GM19239 (cell line): ENCODE measurements at regions not wholly inside any gene's neighbourhood (a gene's known extent, or its start where the extent isn't known, plus 50 kb on each side); places are given as distances from the start of the nearest gene placed in this dataset.

Experiments used
- DNase-seq: peaks from one replicate; pipeline ENCODE4 v3.0.0; 2011; ENCODE audit warnings: low spot score; ENCODE audit not compliant: insufficient read length
- FAIRE-seq: peaks from 2 replicates; lab custom pipeline; 2011; peaks lifted over from hg19 to GRCh38; lab: Jason Lieb, UNC

- no peak for DNase-seq
- FAIRE-seq, result no peak
Measured at GRCh38 chr1:57796616-57797015, 372.8 kb upstream of the DAB1 start.

- FAIRE-seq (no peak), DNase-seq (no peak)
Measured at GRCh38 chr1:57795886-57796285, 372.0 kb upstream of the DAB1 start.

GRCh38 chr1:57794078-57794477, 370.2 kb upstream of the DAB1 start:
- DNase-seq (no peak), FAIRE-seq (no peak)

- FAIRE-seq, result no peak
- no peak for DNase-seq
Measured at GRCh38 chr1:57791497-57791896, 367.6 kb upstream of the DAB1 start.

GRCh38 chr1:57789936-57790335, 366.1 kb upstream of the DAB1 start:
- FAIRE-seq (no peak), DNase-seq (no peak)

- FAIRE-seq (no peak), DNase-seq (no peak)
Measured at GRCh38 chr1:57788313-57788712, 364.5 kb upstream of the DAB1 start.

GRCh38 chr1:57784356-57784755, 360.5 kb upstream of the DAB1 start:
- FAIRE-seq (no peak), DNase-seq (no peak)

- no peak for DNase-seq
- FAIRE-seq, result no peak
Measured at GRCh38 chr1:57782357-57782756, 358.5 kb upstream of the DAB1 start.

GRCh38 chr1:57772580-57773195, 348.8 kb upstream of the DAB1 start:
- FAIRE-seq, result no peak
- DNase-seq, result no peak

GRCh38 chr1:57770772-57771171, 346.9 kb upstream of the DAB1 start:
- no peak for FAIRE-seq

GRCh38 chr1:57770236-57770635, 346.4 kb upstream of the DAB1 start:
- DNase-seq (no peak), FAIRE-seq (no peak)

More at GRCh38 chr1:57770772-57771171, 346.9 kb upstream of the DAB1 start:
- DNase-seq, result no peak

- FAIRE-seq, result no peak
Measured at GRCh38 chr1:57761628-57762027, 337.8 kb upstream of the DAB1 start.

GRCh38 chr1:57752843-57753242, 329.0 kb upstream of the DAB1 start:
- FAIRE-seq (no peak), DNase-seq (no peak)

More at GRCh38 chr1:57761628-57762027, 337.8 kb upstream of the DAB1 start:
- no peak for DNase-seq

- no peak for DNase-seq
Measured at GRCh38 chr1:57748719-57749118, 324.9 kb upstream of the DAB1 start.

GRCh38 chr1:57747818-57748217, 324.0 kb upstream of the DAB1 start:
- DNase-seq, result no peak
- FAIRE-seq, result no peak

More at GRCh38 chr1:57748719-57749118, 324.9 kb upstream of the DAB1 start:
- FAIRE-seq, result no peak

- DNase-seq, result peak; percentile 4
- no peak for FAIRE-seq
Measured at GRCh38 chr1:57741521-57741920, 317.7 kb upstream of the DAB1 start.

GRCh38 chr1:57736940-57737339, 313.1 kb upstream of the DAB1 start:
- no peak for FAIRE-seq
- no peak for DNase-seq

- FAIRE-seq, result no peak
Measured at GRCh38 chr1:57729181-57729580, 305.3 kb upstream of the DAB1 start.

GRCh38 chr1:57727121-57727520, 303.3 kb upstream of the DAB1 start:
- no peak for FAIRE-seq

More at GRCh38 chr1:57729181-57729580, 305.3 kb upstream of the DAB1 start:
- no peak for DNase-seq

GRCh38 chr1:57725318-57725717, 301.5 kb upstream of the DAB1 start:
- FAIRE-seq (no peak), DNase-seq (no peak)

More at GRCh38 chr1:57727121-57727520, 303.3 kb upstream of the DAB1 start:
- DNase-seq, result no peak

GRCh38 chr1:57724535-57724934, 300.7 kb upstream of the DAB1 start:
- DNase-seq (no peak), FAIRE-seq (no peak)

GRCh38 chr1:57722285-57722978, 298.6 kb upstream of the DAB1 start:
- no peak for FAIRE-seq
- DNase-seq, result no peak
